NCI-H82 (cell line): ENCODE measurements at regions not wholly inside any gene's neighbourhood (a gene's known extent, or its start where the extent isn't known, plus 50 kb on each side); places are given as distances from the start of the nearest gene placed in this dataset.

Source experiments
- DNase-seq: peaks from one replicate; lab custom pipeline; 2025; lab: John Stamatoyannopoulos, UW

- DNase-seq, result no peak
Measured at GRCh38 chr16:6133009-6133557, 1035.5 kb upstream of the EEF2KMT start.

- DNase-seq, result peak; percentile 68
Measured at GRCh38 chr16:6132121-6132520, 1034.5 kb upstream of the EEF2KMT start.

DNA sequence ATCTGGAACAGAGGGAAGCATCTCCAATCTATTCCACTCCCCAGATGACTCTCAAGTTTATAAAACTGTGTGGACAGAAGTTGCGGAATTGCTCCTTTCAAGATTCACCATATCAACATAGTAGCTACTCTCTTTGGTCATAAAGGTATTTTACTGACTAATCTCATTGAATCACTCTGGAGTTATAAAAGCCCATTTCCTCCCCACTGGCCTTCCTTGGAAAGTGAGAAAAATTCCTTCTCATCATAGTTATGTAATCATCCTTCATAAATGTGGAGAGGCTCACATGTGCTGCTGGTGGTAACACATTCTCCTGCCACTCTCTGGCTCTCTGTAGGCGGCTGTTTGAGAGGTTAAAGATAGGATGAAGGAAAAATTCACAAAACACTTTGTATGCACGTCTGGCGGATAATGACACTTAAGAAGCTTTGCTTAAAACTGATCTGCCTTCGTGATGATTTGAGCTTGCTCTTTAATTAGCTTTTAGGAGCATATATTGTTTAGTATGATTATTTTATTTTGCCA, 1034.0 kb upstream of the EEF2KMT start:
- DNase-seq, result peak; percentile 73

DNA sequence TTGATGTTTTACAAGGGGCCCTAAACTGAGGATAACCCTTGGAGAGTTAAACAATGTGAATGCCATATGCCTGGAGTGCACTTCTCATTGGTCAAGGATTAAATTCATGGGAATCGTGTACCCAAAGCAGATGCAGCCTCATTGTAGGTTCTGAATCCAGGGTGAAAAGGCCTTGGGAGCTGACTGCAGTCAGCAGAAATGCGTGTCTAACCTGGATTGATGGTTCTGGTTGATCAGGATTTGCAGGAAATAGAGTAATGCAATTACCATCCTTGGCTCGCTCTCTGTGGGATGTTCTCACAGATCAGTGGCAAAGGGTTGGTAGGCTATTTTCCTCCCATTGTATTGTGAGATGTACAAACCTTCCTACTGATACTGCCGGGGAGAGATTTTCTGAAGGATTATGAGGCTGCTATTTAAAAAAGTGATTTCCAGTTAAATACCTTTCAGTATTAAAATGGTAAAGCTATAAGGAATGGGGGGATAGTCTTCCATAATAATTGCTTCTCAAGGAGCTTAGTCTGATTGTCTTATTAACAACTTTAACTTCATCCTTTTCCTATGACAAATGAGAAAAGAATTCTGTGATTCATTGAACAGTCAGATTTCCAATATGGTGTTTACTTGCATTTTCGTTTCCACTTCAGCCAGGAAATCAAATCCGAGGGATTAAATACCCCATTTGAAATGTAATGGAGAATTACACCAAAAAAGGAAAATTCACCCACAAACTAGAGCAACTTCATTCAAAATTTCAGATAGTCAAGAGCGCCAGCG, 1028.1 kb upstream of the EEF2KMT start:
- peak; percentile 34 for DNase-seq

DNA sequence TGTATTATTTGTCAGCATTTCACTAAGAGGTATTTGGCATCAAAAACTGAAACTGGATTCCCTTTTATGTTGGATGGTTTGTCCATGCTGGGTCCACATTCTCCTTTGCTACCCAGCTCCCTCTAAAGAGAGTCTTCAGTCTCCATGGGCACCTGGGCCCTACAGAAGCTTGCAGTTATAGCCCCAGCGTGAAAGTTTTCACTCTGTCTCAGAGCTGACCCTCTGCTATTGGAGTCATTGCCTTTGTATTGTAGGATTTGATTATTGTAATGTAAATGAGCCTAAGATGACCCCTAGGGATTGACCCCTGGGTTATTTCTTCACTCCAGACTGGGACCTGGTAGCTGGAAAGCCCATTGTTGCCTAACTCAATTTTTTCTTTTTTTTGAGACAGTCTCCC, 1026.5 kb upstream of the EEF2KMT start:
- DNase-seq, result no peak

- peak; percentile 57 for DNase-seq
Measured at GRCh38 chr16:6122401-6122800, 1024.8 kb upstream of the EEF2KMT start.

DNA sequence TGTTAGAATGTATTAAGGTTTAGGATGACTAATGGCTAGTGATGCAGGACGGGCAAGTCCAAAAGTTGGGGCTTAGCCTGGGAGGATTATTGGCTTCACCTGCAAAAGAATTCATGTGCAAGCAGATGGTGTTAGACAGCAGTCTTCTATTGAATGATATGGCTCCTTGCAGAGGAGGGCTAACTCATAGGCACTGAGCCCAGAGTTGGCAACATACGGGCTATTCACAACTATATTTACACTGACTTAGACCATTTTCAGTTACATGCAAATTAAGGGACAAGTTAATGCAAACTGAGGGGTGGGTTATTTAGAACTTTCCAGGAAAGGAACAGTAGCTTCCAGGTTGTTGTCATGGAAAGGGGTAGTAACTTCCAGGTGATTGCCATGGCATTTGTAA, 1017.1 kb upstream of the EEF2KMT start:
- DNase-seq, result peak; percentile 18

DNA sequence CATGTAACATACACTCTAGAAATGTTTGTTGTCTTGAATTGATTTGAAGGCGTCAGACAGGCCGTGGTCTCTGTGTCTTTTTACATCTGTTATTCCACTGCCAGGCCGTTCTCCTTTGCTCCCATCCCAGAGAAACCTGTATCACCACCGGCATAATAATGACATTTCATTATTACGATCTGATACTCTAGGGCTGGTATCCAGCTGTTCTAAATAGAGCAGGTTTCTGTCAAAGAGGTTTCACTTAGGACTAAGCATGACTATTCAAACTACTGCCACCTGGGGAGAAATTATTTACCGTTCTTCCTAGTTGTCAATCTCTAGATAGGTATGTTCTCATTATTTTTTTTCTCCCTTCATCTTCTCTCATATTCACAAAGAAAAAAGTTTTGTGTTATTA, 1016.2 kb upstream of the EEF2KMT start:
- DNase-seq, result no peak

DNA sequence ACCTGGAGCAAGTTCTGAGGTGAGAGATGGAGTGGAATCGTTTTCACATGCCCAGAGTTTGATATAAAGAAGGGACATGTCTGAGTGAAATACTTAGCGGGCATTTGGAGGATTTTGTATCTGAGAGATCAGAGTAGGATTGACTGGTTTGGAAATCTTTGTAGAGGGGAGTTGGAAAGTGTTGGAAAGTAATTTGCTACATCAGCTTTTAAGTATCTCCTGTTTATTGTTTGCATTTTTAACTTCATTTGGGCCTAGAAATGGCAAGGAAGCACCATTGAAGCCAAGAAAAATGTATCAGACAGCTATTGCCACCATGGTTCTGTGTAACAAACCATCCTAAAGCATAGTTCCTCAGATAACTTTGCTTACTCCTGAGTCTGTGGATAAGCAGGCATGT, 1015.1 kb upstream of the EEF2KMT start:
- no peak for DNase-seq

DNA sequence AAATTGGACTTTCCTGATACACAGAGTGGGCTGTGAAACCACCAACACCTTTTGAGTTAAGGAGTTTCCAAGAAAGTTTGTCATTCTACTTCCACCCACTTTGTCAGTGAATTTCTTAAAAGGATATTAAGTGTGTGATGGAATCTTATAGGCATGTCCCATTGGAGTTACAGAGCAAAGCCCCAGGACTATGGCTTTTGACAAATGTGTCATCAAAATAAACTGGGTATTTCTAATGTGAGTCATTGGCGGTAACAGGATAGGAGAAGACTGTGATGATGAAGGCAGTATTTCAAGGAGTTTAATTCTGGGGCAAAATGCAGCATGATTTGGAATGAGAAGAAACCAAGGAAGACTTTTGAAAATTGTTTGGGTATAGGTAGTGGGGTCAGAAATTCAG, 1013.8 kb upstream of the EEF2KMT start:
- DNase-seq, result no peak

- DNase-seq, result no peak
Measured at GRCh38 chr16:6110346-6110745, 1012.8 kb upstream of the EEF2KMT start.

GRCh38 chr16:6106061-6106460, 1008.5 kb upstream of the EEF2KMT start:
- DNase-seq, result no peak

- DNase-seq, result peak; percentile 11
Measured at GRCh38 chr16:6105115-6105514, 1007.5 kb upstream of the EEF2KMT start.

DNA sequence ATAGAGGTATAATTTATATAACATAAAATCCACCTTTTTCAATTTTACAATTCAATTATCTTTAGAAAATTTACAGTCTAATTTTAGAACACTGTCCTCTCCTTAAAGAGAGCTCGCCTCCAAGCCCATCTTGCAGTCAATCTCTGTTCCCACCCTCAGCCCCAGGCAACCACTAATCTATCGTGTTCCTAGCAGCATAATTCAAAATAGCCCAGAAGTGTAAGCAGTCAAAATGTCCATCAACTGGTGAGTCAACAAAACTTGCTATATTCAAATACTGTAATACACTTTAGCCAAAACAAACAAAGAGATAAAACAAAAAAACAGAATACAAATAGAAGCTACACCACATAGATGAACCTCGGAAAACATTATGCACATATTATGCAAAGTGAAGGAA, 1006.8 kb upstream of the EEF2KMT start:
- DNase-seq, result no peak

DNA sequence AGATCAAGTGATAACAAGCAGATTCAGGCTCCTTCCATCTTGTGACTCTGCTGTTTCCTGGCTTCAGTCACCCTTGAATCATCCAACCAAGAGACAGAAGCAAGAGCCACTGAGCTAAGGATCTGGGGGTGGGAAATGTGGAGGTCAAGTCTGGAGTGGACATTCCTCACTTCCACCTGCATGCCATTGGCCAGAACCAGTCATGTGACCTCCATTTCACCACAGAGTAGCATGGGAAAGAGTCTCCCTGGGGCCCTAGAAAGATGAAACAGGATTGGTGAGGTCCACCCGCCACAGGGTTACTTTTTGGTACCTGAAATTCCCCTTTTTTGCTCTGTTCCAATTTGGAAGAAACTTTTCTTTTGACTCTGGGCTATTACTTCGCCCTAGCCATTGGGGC, 1006.0 kb upstream of the EEF2KMT start:
- DNase-seq, result no peak

DNA sequence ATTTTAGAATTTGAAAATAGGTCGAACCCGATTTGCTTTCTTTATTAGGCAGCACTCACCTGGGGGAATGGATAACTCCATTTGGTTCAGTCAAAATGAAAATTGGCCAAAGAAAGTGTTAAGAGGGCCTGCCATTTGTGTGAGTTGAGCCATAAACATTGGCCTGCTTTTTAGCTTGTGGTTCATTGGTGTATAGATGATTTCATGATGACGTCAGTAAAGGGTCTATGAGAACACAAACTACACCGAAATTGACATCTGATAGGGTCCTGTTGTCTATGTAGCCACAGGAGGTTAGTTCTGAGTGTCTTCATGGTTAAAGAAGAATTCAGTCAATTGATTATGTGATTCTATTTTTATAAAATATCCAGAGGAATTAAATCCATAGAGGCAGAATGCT, 1001.5 kb upstream of the EEF2KMT start:
- no peak for DNase-seq

DNA sequence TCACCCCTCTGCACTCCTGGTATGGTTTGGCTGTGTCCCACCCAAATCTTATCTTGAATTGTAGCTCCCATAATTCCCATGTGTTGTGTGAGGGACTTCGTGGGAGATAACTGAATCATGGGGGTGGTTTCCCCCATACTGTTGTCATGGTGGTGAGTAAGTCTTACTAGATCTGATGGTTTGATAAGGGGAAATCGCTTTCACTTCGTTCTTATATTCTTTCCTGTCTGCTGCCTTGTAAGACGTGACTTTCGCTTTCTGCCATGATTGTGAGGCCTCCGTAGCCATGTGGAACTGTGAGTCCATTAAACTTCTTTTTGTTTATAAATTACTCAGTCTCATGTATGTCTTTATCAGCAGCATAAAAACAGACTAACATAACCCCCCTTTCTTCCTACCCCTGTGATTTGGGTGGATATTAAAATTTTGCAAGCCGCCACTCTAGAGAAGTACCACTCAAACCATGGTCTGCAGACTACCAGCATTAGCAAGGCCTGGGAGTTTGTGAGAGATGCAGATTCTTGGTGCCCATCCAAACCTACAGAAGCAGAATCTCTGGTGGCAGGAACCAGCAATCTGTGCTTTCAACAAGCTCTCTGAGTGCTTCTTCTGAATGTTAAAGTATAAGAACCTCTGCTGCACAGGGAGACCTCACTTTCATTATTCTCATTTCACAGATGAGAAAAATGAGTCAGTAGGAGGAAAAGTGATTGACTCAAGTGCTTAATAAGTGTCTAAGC, 999.5 kb upstream of the EEF2KMT start:
- DNase-seq, result no peak

GRCh38 chr16:6095414-6095813, 997.8 kb upstream of the EEF2KMT start:
- no peak for DNase-seq

- DNase-seq, result no peak
Measured at GRCh38 chr16:6091021-6091420, 993.4 kb upstream of the EEF2KMT start.

DNA sequence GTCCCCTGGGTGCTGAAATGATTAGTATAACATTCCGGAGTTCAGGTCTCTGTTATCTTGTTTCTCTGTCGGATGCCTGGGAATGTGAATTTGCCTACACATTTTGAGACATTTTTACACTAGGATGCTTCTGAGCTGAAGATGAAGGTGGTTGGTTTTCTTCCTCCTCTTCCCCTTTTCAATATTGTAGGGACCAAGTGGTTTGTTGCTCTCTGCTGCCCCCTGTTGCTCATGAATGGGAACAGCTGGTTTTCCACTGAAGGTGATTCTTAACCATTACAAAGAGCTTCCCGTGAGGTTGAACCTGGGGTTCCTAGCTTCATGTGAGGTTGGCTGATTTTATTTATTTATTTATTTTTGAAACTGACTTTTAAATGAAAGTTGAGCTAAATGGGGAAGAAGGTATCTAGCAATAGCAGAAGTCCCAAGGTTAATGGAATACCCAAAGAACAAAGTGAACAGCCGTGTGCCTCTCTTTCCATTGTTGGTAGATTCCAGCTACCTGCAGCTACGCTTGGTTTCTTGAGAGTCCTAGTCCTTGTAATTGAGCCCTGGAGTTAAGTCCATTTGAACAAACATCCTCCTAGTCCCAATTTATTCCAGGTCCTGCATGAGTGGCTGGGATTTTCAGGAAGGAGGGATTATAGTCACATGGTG, 983.9 kb upstream of the EEF2KMT start:
- DNase-seq, result peak; percentile 74

DNA sequence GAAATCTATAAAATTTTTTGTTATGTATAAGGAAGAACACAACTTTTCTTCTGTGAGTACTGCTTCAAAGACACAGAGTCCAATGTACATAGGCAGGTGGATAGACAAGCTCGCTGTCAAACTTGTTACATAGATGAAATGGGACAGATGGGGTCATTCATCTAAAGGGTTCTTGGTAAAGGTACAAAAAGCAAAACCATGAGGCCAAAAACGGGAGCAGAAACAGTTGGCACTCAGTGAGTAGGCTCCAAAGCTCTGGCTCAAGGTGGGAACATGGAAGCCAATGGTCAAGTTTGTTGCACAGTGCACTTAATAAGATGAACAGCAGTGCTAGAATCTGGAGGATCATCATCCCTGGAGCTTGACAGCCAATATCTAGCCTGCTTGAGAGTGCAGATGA, 979.0 kb upstream of the EEF2KMT start:
- no peak for DNase-seq

- no peak for DNase-seq
Measured at GRCh38 chr16:6068063-6068462, 970.5 kb upstream of the EEF2KMT start.

DNA sequence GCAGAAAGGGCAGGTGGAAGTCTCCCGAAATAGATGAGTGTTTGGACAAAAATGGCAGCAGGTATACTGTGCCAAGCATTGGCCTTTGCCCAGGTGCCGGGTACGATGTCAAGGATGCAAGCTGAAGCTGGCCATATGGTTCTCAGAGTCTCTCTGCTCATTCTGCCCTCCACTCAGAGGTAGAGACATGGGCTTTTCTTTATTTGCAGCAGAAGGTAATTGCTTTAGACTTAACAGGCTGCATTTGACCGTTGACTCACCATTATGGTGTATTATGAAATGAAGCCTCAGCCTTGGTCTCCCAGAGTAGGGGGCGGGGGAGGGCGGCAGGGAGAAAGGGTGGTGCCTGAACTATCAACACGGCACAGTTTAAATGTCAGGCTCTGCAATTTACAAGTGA, 969.1 kb upstream of the EEF2KMT start:
- DNase-seq, result peak; percentile 71
